OCI-LY7 (cell line): ENCODE measurements at regions not wholly inside any gene's neighbourhood (a gene's known extent, or its start where the extent isn't known, plus 50 kb on each side); places are given as distances from the start of the nearest gene placed in this dataset.

ENCODE experiments used
- BruUV-seq: library from RNA; stranded (reverse); fragments of 400-500 nt; replicated peaks from 2 replicates; lab custom pipeline; 2021; lab: Mats Ljungman, UMichigan
- CTCF ChIA-PET: fragments of 300-600 bp; sonication (Branson Sonifier 250); formaldehyde crosslinking; loops from one replicate; lab custom pipeline; 2022; ENCODE audit warnings: antibody characterized with exemption; ENCODE audit not compliant: unreplicated experiment; lab: Charles Lee
- POLR2A ChIA-PET: fragments of 300-600 bp; sonication (Branson Sonifier 250); formaldehyde crosslinking; loops from one replicate; lab custom pipeline; 2022; ENCODE audit warnings: antibody characterized with exemption; lab: Charles Lee
- DNase-seq: peaks from one replicate; pipeline ENCODE4 v3.0.0-alpha.2; 2015; ENCODE audit warnings: low spot score
- H2AFZ ChIP-seq: fragments of 200-600 bp; sonication (generic), shearing (Covaris generic); 2 replicates; pipeline ENCODE4 v1.6.1; 2014; ENCODE audit warnings: mild to moderate bottlenecking, antibody characterized with exemption, low read length, moderate library complexity
- H3K27ac ChIP-seq: fragments of 200-600 bp; sonication (generic); 2 replicates; pipeline ENCODE4 v1.5.1; 2014; ENCODE audit warnings: mixed run types, low read depth, mild to moderate bottlenecking, moderate library complexity, low read length, inconsistent platforms; ENCODE audit not compliant: poor library complexity, severe bottlenecking
- H3K36me3 ChIP-seq: fragments of 200-600 bp; sonication (generic); 2 replicates; pipeline ENCODE4 v1.6.1; 2014; ENCODE audit warnings: mild to moderate bottlenecking, antibody characterized with exemption, low read length, moderate library complexity, mixed read lengths; ENCODE audit not compliant: insufficient read depth
- H3K4me1 ChIP-seq: fragments of 200-600 bp; sonication (generic); 2 replicates; pipeline ENCODE4 v1.5.1; 2014; ENCODE audit warnings: mild to moderate bottlenecking, low read length; ENCODE audit not compliant: insufficient read depth, poor library complexity, severe bottlenecking
- H3K4me2 ChIP-seq: fragments of 200-600 bp; sonication (generic); 2 replicates; pipeline ENCODE4 v1.6.1; 2014; ENCODE audit warnings: mild to moderate bottlenecking, low read length
- H3K4me3 ChIP-seq: fragments of 200-600 bp; sonication (generic); 2 replicates; pipeline ENCODE4 v1.5.1; 2014; ENCODE audit warnings: mild to moderate bottlenecking, low read depth, low read length; ENCODE audit not compliant: poor library complexity, severe bottlenecking
- H3K79me2 ChIP-seq: fragments of 200-600 bp; sonication (generic); 2 replicates; pipeline ENCODE4 v1.6.1; 2016; ENCODE audit warnings: low read depth, mild to moderate bottlenecking, low read length, moderate library complexity, mixed read lengths; ENCODE audit not compliant: insufficient read depth
- H3K9me2 ChIP-seq: fragments of 200-600 bp; sonication (generic); 2 replicates; pipeline ENCODE4 v1.6.1; 2016; ENCODE audit warnings: mild to moderate bottlenecking, low read length, mixed read lengths; ENCODE audit not compliant: insufficient read depth
- H3K9me3 ChIP-seq: fragments of 200-600 bp; sonication (generic); 2 replicates; pipeline ENCODE4 v1.6.1; 2014; ENCODE audit warnings: mild to moderate bottlenecking, mixed run types, low read length, mixed read lengths
- H4K20me1 ChIP-seq: fragments of 200-600 bp; sonication (generic); 2 replicates; pipeline ENCODE4 v1.6.1; 2014; ENCODE audit warnings: mild to moderate bottlenecking, antibody characterized with exemption, low read length, moderate library complexity, mixed read lengths; ENCODE audit not compliant: insufficient read depth
- EZH2phosphoT487 ChIP-seq: fragments of 200-600 bp; sonication (generic); IDR thresholded peaks from 2 replicates; pipeline ENCODE4 v1.6.1; 2018; ENCODE audit warnings: low read depth, borderline replicate concordance, mild to moderate bottlenecking, mixed run types, antibody characterized with exemption, low read length, moderate library complexity, mixed read lengths
- intact Hi-C: fragments of 100-400 bp; cut with micrococcal nuclease; formaldehyde crosslinking; loops from one replicate; pipeline ENCODE4 v1.10.0; 2022; ENCODE audit not compliant: unreplicated experiment
- TF ChIP-seq, protein P1 (sequence below): fragments of 200-600 bp; sonication (generic); conservative IDR thresholded peaks from 2 replicates; pipeline ENCODE4 v1.5.1; 2014; ENCODE audit warnings: mild to moderate bottlenecking, antibody characterized with exemption, low read length, moderate library complexity, mixed read lengths

- intact Hi-C loops: no loop called here
- no peaks in the 10 kb centered on the region for H3K36me3 ChIP-seq
- H3K79me2 ChIP-seq: no peaks in the 10 kb centered on the region
- BruUV-seq: no TSS peak
- H3K4me3 ChIP-seq: no peak overlapping the region
- no peaks in the 10 kb centered on the region for H4K20me1 ChIP-seq
- H3K4me2 ChIP-seq: no peak overlapping the region
- no peaks in the 10 kb centered on the region for H3K9me2 ChIP-seq
- no peak for DNase-seq
- ChIA-PET CTCF (no interaction called here), POLR2A (no interaction called here)
- H2AFZ ChIP-seq: no peak overlapping the region
- no peak overlapping the region for H3K27ac ChIP-seq
- TF ChIP-seq, protein P1, sequence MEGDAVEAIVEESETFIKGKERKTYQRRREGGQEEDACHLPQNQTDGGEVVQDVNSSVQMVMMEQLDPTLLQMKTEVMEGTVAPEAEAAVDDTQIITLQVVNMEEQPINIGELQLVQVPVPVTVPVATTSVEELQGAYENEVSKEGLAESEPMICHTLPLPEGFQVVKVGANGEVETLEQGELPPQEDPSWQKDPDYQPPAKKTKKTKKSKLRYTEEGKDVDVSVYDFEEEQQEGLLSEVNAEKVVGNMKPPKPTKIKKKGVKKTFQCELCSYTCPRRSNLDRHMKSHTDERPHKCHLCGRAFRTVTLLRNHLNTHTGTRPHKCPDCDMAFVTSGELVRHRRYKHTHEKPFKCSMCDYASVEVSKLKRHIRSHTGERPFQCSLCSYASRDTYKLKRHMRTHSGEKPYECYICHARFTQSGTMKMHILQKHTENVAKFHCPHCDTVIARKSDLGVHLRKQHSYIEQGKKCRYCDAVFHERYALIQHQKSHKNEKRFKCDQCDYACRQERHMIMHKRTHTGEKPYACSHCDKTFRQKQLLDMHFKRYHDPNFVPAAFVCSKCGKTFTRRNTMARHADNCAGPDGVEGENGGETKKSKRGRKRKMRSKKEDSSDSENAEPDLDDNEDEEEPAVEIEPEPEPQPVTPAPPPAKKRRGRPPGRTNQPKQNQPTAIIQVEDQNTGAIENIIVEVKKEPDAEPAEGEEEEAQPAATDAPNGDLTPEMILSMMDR: no peak
- no peak for TF ChIP-seq EZH2phosphoT487
- no peaks in the 10 kb centered on the region for H3K4me1 ChIP-seq
- no peaks in the 10 kb centered on the region for H3K9me3 ChIP-seq
Measured at GRCh38 chr10:10235003-10235402, 782.7 kb upstream of the CELF2 start.

GRCh38 chr10:10247585-10247984 lies 770.1 kb upstream of the CELF2 start:
- intact Hi-C loops: no loop called here
- H2AFZ ChIP-seq: no peak overlapping the region
- H3K4me1 ChIP-seq: no peaks in the 10 kb centered on the region
- CTCF ChIA-PET: no interaction called here
- H3K9me2 ChIP-seq: no peaks in the 10 kb centered on the region
- POLR2A ChIA-PET: interaction anchor here (1.3 kb wide), 1 partner anchor 11 kb away, joined by 3 read pairs; no protein-coding TSS in a partner anchor
- H3K79me2 ChIP-seq: peaks cover 3% of the 10 kb centered on the region; the same call in 1 of the 2 replicates
- BruUV-seq: no TSS peak
- no peak overlapping the region for H3K4me3 ChIP-seq
- no peaks in the 10 kb centered on the region; the same call in 1 of the 2 replicates for H3K9me3 ChIP-seq
- TF ChIP-seq, protein P1: no peak
- TF ChIP-seq EZH2phosphoT487: no peak
- DNase-seq: no peak
- H3K36me3 ChIP-seq: no peaks in the 10 kb centered on the region
- H3K27ac ChIP-seq: no peak overlapping the region
- H3K4me2 ChIP-seq: no peak overlapping the region
- H4K20me1 ChIP-seq: no peaks in the 10 kb centered on the region

- no peaks in the 10 kb centered on the region for H4K20me1 ChIP-seq
- ChIA-PET CTCF (no interaction called here), POLR2A (no interaction called here)
- no TSS peak for BruUV-seq
- H3K4me2 ChIP-seq: no peak overlapping the region
- intact Hi-C loops: no loop called here
- no peaks in the 10 kb centered on the region for H3K36me3 ChIP-seq
- DNase-seq: no peak
- TF ChIP-seq, protein P1: no peak
- no peak for TF ChIP-seq EZH2phosphoT487
- H3K9me2 ChIP-seq: no peaks in the 10 kb centered on the region
- H2AFZ ChIP-seq: no peak overlapping the region
- no peaks in the 10 kb centered on the region for H3K79me2 ChIP-seq
- H3K27ac ChIP-seq: no peak overlapping the region
- H3K9me3 ChIP-seq: 0 out of 2 replicates have a peak, but pooled peaks cover 5% of the 10 kb centered on the region
- H3K4me1 ChIP-seq: no peaks in the 10 kb centered on the region
- no peak overlapping the region for H3K4me3 ChIP-seq
Measured at GRCh38 chr10:10256860-10257259, 760.8 kb upstream of the CELF2 start.
